NCI-H2081 (cell line): ENCODE measurements at regions not wholly inside any gene's neighbourhood (a gene's known extent, or its start where the extent isn't known, plus 50 kb on each side); places are given as distances from the start of the nearest gene placed in this dataset.

Source experiments
- DNase-seq, 2 experiments: peaks; one replicate each; lab custom pipeline; 2025; lab: John Stamatoyannopoulos, UW

GRCh38 chr20:60851826-60852704, 400.0 kb upstream of the CDH4 start:
- DNase-seq = no peak

GRCh38 chr20:60857708-60858107, 394.4 kb upstream of the CDH4 start:
- no peak for DNase-seq

GRCh38 chr20:60862601-60863000, 389.5 kb upstream of the CDH4 start:
- DNase-seq = no peak

- no peak for DNase-seq
Observed at GRCh38 chr20:60863548-60863947, 388.5 kb upstream of the CDH4 start.

- DNase-seq = no peak
Observed at GRCh38 chr20:60867589-60867988, 384.5 kb upstream of the CDH4 start.

GRCh38 chr20:60868316-60868891, 383.7 kb upstream of the CDH4 start:
- DNase-seq = no peak

GRCh38 chr20:60869087-60869486, 383.0 kb upstream of the CDH4 start:
- DNase-seq = no peak

GRCh38 chr20:60869625-60870024, 382.4 kb upstream of the CDH4 start:
- no peak for DNase-seq

GRCh38 chr20:60870040-60870439, 382.0 kb upstream of the CDH4 start:
- no peak for DNase-seq

- DNase-seq = no peak
Observed at GRCh38 chr20:60872224-60872623, 379.8 kb upstream of the CDH4 start.

GRCh38 chr20:60877071-60877857, 374.8 kb upstream of the CDH4 start:
- no peak for DNase-seq

- no peak for DNase-seq
Observed at GRCh38 chr20:60882836-60883235, 369.2 kb upstream of the CDH4 start.

GRCh38 chr20:60883496-60883895, 368.6 kb upstream of the CDH4 start:
- no peak for DNase-seq

GRCh38 chr20:60884277-60884676, 367.8 kb upstream of the CDH4 start:
- no peak for DNase-seq

GRCh38 chr20:60888771-60889170, 363.3 kb upstream of the CDH4 start:
- DNase-seq = no peak

GRCh38 chr20:60892095-60892813, 359.8 kb upstream of the CDH4 start:
- DNase-seq = no peak

GRCh38 chr20:60894091-60894490, 358.0 kb upstream of the CDH4 start:
- DNase-seq = no peak

GRCh38 chr20:60895363-60896079, 356.5 kb upstream of the CDH4 start:
- DNase-seq = no peak

GRCh38 chr20:60897976-60898375, 354.1 kb upstream of the CDH4 start:
- DNase-seq = no peak

GRCh38 chr20:60899320-60899719, 352.7 kb upstream of the CDH4 start:
- DNase-seq = no peak

GRCh38 chr20:60900618-60901017, 351.4 kb upstream of the CDH4 start:
- no peak for DNase-seq

- DNase-seq = no peak
Observed at GRCh38 chr20:60901831-60902230, 350.2 kb upstream of the CDH4 start.
